Neural cell (in vitro differentiated cells): ENCODE measurements at regions not wholly inside any gene's neighbourhood (a gene's known extent, or its start where the extent isn't known, plus 50 kb on each side); places are given as distances from the start of the nearest gene placed in this dataset.

ENCODE experiments used
- CTCF ChIP-seq: fragments of 450-650 bp; IDR thresholded peaks from 2 replicates; pipeline ENCODE4 v1.5.1; 2014; ENCODE audit warnings: antibody characterized with exemption, mild to moderate bottlenecking, moderate library complexity; ENCODE audit not compliant: poor library complexity, severe bottlenecking
- EP300 ChIP-seq: fragments of 450-650 bp; conservative IDR thresholded peaks from 2 replicates; pipeline ENCODE4 v1.6.1; 2014; ENCODE audit warnings: antibody characterized with exemption, mild to moderate bottlenecking, moderate library complexity; ENCODE audit not compliant: poor library complexity, severe bottlenecking
- EZH2 ChIP-seq: fragments of 200-600, 300-800 bp; shearing (Covaris generic), sonication (generic); IDR thresholded peaks from 2 replicates; pipeline ENCODE4 v1.6.1; 2014; ENCODE audit warnings: antibody characterized with exemption, low read length, borderline replicate concordance, mild to moderate bottlenecking; ENCODE audit not compliant: insufficient read depth, poor library complexity, severe bottlenecking
- POLR2AphosphoS5 ChIP-seq: IDR thresholded peaks from 2 replicates; pipeline ENCODE4 v1.6.1; 2012
- RAD21 ChIP-seq: fragments of 450-650 bp; conservative IDR thresholded peaks from 2 replicates; pipeline ENCODE4 v1.6.1; 2014; ENCODE audit warnings: antibody characterized with exemption, mild to moderate bottlenecking, moderate library complexity
- REST ChIP-seq: IDR thresholded peaks from 2 replicates; pipeline ENCODE4 v1.6.1; 2012; ENCODE audit warnings: borderline replicate concordance
- SMC3 ChIP-seq: fragments of 450-650 bp; conservative IDR thresholded peaks from 2 replicates; pipeline ENCODE4 v1.6.1; 2014; ENCODE audit warnings: antibody characterized with exemption, mild to moderate bottlenecking, moderate library complexity; ENCODE audit not compliant: poor library complexity
- TAF1 ChIP-seq: IDR thresholded peaks from 2 replicates; pipeline ENCODE4 v1.6.1; 2012; ENCODE audit warnings: low read depth

- TF ChIP-seq CTCF: no peak
- TF ChIP-seq SMC3: no peak
- no peak for TF ChIP-seq RAD21
- TF ChIP-seq REST: no peak
- no peak for TF ChIP-seq TAF1
- no peak for TF ChIP-seq EZH2
- no peak for TF ChIP-seq EP300
- TF ChIP-seq POLR2AphosphoS5: no peak
These were observed 253.8 kb downstream of the ZNF608 start for GRCh38 chr5:124492444-124493224.
